ENCODE measurements at regions not wholly inside any gene's neighbourhood (a gene's known extent, or its start where the extent isn't known, plus 50 kb on each side); places are given as distances from the start of the nearest gene placed in this dataset.

DNA sequence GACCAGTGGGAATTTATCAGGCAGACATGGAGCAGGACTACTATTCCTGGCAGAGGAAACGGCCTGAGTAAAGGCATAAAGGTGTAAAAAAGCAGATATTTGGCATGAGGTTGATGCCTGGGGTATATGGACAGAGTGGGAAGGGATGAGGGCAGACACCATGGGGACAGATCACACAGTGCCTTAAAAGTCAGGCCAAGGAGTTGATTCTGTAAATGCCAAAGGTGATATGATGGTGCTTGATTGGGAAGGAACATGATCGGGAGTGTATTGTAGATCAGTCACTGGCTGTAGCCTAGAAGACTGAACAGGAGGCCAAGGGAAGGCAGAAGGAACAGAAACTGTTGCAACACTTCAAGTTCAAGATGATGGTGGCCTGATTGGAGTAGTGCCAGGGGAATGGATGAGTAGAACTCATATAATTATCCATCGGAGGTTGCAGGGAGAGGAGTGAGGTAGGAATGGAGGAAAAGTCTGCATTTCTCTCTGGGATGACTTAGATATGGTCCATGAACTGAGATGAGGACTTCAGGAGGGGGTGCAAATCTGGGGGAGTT, 594.3 kb upstream of the KLF4 start:
- Histone ChIP-seq H3K4me1 (ENCODE audit: insufficient read depth, low read length, poor library complexity, severe bottlenecking) (no peaks in the 10 kb centered on the region), H3K4me2 (ENCODE audit: low read depth, low read length, poor library complexity, severe bottlenecking) (no peak overlapping the region), H3K9ac (ENCODE audit: low read depth, low read length, poor library complexity, severe bottlenecking) (no peak overlapping the region), H3K9me2 (replicated peaks; ENCODE audit: low read depth, low read length) (no peaks in the 10 kb centered on the region), H3K36me3 (ENCODE audit: insufficient read depth, low read length) (no peaks in the 10 kb centered on the region), H3F3A (ENCODE audit: low read depth) (no peaks in the 10 kb centered on the region), H3K4me3 (ENCODE audit: low read length, poor library complexity, severe bottlenecking) (no peak overlapping the region), H3K79me2 (ENCODE audit: insufficient read depth, low read length) (no peaks in the 10 kb centered on the region), H3K9me3 (ENCODE audit: insufficient read depth, low read depth, low read length) (peaks cover 3% of the 10 kb centered on the region; the same call in 1 of the 2 replicates), H4K20me1 (ENCODE audit: insufficient read depth, low read length, poor library complexity, severe bottlenecking) (no peaks in the 10 kb centered on the region), H2AFZ (ENCODE audit: low read length) (no peak overlapping the region), H3K27me3 (ENCODE audit: insufficient read depth, low read length, poor library complexity, severe bottlenecking) (no peaks in the 10 kb centered on the region)
- TF ChIP-seq, protein P1, sequence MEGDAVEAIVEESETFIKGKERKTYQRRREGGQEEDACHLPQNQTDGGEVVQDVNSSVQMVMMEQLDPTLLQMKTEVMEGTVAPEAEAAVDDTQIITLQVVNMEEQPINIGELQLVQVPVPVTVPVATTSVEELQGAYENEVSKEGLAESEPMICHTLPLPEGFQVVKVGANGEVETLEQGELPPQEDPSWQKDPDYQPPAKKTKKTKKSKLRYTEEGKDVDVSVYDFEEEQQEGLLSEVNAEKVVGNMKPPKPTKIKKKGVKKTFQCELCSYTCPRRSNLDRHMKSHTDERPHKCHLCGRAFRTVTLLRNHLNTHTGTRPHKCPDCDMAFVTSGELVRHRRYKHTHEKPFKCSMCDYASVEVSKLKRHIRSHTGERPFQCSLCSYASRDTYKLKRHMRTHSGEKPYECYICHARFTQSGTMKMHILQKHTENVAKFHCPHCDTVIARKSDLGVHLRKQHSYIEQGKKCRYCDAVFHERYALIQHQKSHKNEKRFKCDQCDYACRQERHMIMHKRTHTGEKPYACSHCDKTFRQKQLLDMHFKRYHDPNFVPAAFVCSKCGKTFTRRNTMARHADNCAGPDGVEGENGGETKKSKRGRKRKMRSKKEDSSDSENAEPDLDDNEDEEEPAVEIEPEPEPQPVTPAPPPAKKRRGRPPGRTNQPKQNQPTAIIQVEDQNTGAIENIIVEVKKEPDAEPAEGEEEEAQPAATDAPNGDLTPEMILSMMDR (conservative IDR thresholded peaks at IDR 0.05; ENCODE audit: low read length), result no peak
- TF ChIP-seq EZH2phosphoT487 (IDR thresholded peaks at IDR 0.05; ENCODE audit: borderline replicate concordance), result no peak

DNA sequence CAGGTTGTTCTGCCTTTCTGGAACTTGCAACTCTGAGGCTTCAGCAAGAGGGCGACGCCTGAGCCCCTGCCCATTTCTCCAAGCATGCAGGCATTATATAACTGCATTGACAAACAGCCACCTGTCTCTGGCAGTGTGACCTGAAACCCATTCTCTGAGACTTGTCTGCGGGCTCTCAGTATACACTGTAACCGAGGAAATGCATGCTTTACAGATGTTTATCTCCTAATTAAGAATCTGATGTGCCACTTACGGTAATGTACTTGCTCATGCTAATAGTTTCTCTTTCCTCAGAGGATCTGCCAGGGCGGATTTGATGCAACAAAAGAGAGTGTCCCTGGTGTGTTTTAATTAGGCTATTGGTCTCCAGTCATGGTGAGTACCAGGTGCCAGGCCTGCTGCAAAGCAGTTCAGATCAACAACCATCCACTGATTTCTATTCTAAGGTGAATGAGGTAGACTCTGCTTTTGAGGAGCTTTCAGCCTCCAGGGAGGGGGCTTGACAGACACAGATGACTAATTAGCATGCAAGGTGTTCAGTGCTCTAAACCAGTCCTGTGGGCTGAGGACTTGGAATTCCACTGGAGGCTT, 593.7 kb upstream of the KLF4 start:
- Histone ChIP-seq H2AFZ (ENCODE audit: low read length) (no peak overlapping the region), H3K4me2 (ENCODE audit: low read depth, low read length, poor library complexity, severe bottlenecking) (no peak overlapping the region), H3K4me1 (ENCODE audit: insufficient read depth, low read length, poor library complexity, severe bottlenecking) (no peaks in the 10 kb centered on the region), H3F3A (ENCODE audit: low read depth) (no peaks in the 10 kb centered on the region), H3K9me2 (replicated peaks; ENCODE audit: low read depth, low read length) (no peaks in the 10 kb centered on the region), H3K36me3 (ENCODE audit: insufficient read depth, low read length) (no peaks in the 10 kb centered on the region), H3K4me3 (ENCODE audit: low read length, poor library complexity, severe bottlenecking) (no peak overlapping the region), H3K27me3 (ENCODE audit: insufficient read depth, low read length, poor library complexity, severe bottlenecking) (no peaks in the 10 kb centered on the region), H3K9ac (ENCODE audit: low read depth, low read length, poor library complexity, severe bottlenecking) (no peak overlapping the region), H3K79me2 (ENCODE audit: insufficient read depth, low read length) (no peaks in the 10 kb centered on the region), H4K20me1 (ENCODE audit: insufficient read depth, low read length, poor library complexity, severe bottlenecking) (no peaks in the 10 kb centered on the region), H3K9me3 (ENCODE audit: insufficient read depth, low read depth, low read length) (peaks cover 6% of the 10 kb centered on the region; the same call in 1 of the 2 replicates)
- no peak for TF ChIP-seq EZH2phosphoT487 (IDR thresholded peaks at IDR 0.05; ENCODE audit: borderline replicate concordance)
- TF ChIP-seq, protein P1 (conservative IDR thresholded peaks at IDR 0.05; ENCODE audit: low read length), result no peak

DNA sequence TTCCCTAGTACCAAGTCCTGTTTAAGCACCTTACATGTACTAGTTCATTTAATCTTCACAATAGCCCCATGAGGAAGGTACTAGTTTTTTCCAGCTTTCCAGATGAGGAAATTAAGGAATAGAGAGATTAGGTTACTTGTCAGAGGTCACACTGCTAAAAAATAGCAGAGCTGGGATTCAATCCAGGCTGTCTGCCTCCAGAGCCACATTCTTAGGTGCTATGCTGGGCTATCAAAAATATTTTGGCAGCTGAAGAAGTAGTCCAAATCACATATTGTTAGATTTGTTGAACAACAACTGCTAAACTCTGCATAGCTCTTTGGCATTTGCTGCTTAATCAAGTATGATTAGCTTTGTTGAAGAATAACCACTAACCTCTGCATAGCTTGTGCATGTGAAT, 591.5 kb upstream of the KLF4 start:
- Histone ChIP-seq H3K9ac (ENCODE audit: low read depth, low read length, poor library complexity, severe bottlenecking) (no peak overlapping the region), H3K27me3 (ENCODE audit: insufficient read depth, low read length, poor library complexity, severe bottlenecking) (no peaks in the 10 kb centered on the region), H3K4me3 (ENCODE audit: low read length, poor library complexity, severe bottlenecking) (no peak overlapping the region), H3K9me2 (replicated peaks; ENCODE audit: low read depth, low read length) (no peaks in the 10 kb centered on the region), H3K4me1 (ENCODE audit: insufficient read depth, low read length, poor library complexity, severe bottlenecking) (no peaks in the 10 kb centered on the region), H3K79me2 (ENCODE audit: insufficient read depth, low read length) (no peaks in the 10 kb centered on the region), H3K4me2 (ENCODE audit: low read depth, low read length, poor library complexity, severe bottlenecking) (no peak overlapping the region), H3F3A (ENCODE audit: low read depth) (no peaks in the 10 kb centered on the region), H3K9me3 (ENCODE audit: insufficient read depth, low read depth, low read length) (peaks cover 8% of the 10 kb centered on the region; the same call in 1 of the 2 replicates), H4K20me1 (ENCODE audit: insufficient read depth, low read length, poor library complexity, severe bottlenecking) (no peaks in the 10 kb centered on the region), H2AFZ (ENCODE audit: low read length) (no peak overlapping the region), H3K36me3 (ENCODE audit: insufficient read depth, low read length) (no peaks in the 10 kb centered on the region)
- no peak for TF ChIP-seq EZH2phosphoT487 (IDR thresholded peaks at IDR 0.05; ENCODE audit: borderline replicate concordance)
- TF ChIP-seq, protein P1 (conservative IDR thresholded peaks at IDR 0.05; ENCODE audit: low read length), result no peak

Measured in Loucy (cell line).